IMR-90 (cell line): ENCODE measurements at regions not wholly inside any gene's neighbourhood (a gene's known extent, or its start where the extent isn't known, plus 50 kb on each side); places are given as distances from the start of the nearest gene placed in this dataset.
A peak's percentile ranks its signal among the peaks of the same experiment; 100 is the strongest.

Source experiments
- ATAC-seq: fragments of 200-7000 bp; cut with Tn5 transposase; 2 replicates; pipeline ENCODE4 v1.9.1; 2020; ENCODE audit warnings: low read depth, mild to moderate bottlenecking, moderate library complexity
- BruUV-seq: library from RNA; stranded (reverse); fragments of 400-500 nt; replicated peaks from 2 replicates; lab custom pipeline; 2021; lab: Mats Ljungman, UMichigan
- CTCF ChIA-PET: fragments of 300-600 bp; formaldehyde crosslinking; extraction: SDS; loops from one replicate; lab custom pipeline; 2021; ENCODE audit warnings: antibody characterized with exemption; lab: Yijun Ruan, JAX
- POLR2A ChIA-PET: fragments of 300-600 bp; sonication (Branson Sonifier 250); formaldehyde crosslinking; loops from one replicate; lab custom pipeline; 2022; ENCODE audit warnings: antibody characterized with exemption; ENCODE audit not compliant: unreplicated experiment; lab: Charles Lee
- DNase-seq: peaks from one replicate; pipeline ENCODE4 v3.0.0; 2013
- H2AFZ ChIP-seq: replicated peaks from 2 replicates; pipeline ENCODE3; 2013; ENCODE audit warnings: low read length, mild to moderate bottlenecking; ENCODE audit not compliant: poor library complexity
- H2AK5ac ChIP-seq: 2 replicates; pipeline ENCODE4 v1.6.1; 2013; ENCODE audit warnings: low read depth, low read length, inconsistent platforms
- H2AK9ac ChIP-seq: replicated peaks from 2 replicates; pipeline ENCODE3; 2013; ENCODE audit warnings: mild to moderate bottlenecking, low read depth, low read length, moderate library complexity; ENCODE audit not compliant: poor library complexity
- H2BK120ac ChIP-seq: 2 replicates; pipeline ENCODE4 v1.6.1; 2013; ENCODE audit warnings: low read depth, low read length, inconsistent platforms
- H2BK15ac ChIP-seq: 3 replicates; pipeline ENCODE4 v1.6.1; 2013; ENCODE audit warnings: low read depth, low read length, inconsistent platforms
- H2BK20ac ChIP-seq: 2 replicates; pipeline ENCODE4 v1.6.1; 2013; ENCODE audit warnings: low read depth, mild to moderate bottlenecking, inconsistent platforms, low read length, moderate library complexity
- H2BK5ac ChIP-seq: 2 replicates; pipeline ENCODE4 v1.6.1; 2013; ENCODE audit warnings: mild to moderate bottlenecking, low read depth, low read length, inconsistent platforms; ENCODE audit not compliant: poor library complexity, severe bottlenecking
- H3K14ac ChIP-seq: replicated peaks from 2 replicates; pipeline ENCODE4 v1.6.1; 2013; ENCODE audit warnings: low read depth, low read length, inconsistent platforms
- H3K18ac ChIP-seq: 2 replicates; pipeline ENCODE4 v1.6.1; 2013; ENCODE audit warnings: low read depth, low read length, control low read depth
- H3K23ac ChIP-seq: 2 replicates; pipeline ENCODE4 v1.6.1; 2013; ENCODE audit warnings: low read depth, low read length, inconsistent platforms
- H3K27ac ChIP-seq: 2 replicates; pipeline ENCODE4 v1.5.1; 2013; ENCODE audit warnings: mild to moderate bottlenecking, control low read depth, low read length; ENCODE audit not compliant: insufficient read depth
- H3K27me3 ChIP-seq: 2 replicates; pipeline ENCODE4 v1.6.1; 2013; ENCODE audit warnings: low read length; ENCODE audit not compliant: control insufficient read depth, insufficient read depth
- H3K36me3 ChIP-seq: 2 replicates; pipeline ENCODE4 v1.6.1; 2013; ENCODE audit warnings: low read length, mixed read lengths; ENCODE audit not compliant: control insufficient read depth, insufficient read depth
- H3K4ac ChIP-seq: 2 replicates; pipeline ENCODE4 v1.6.1; 2013; ENCODE audit warnings: low read depth, low read length, inconsistent platforms
- H3K4me1 ChIP-seq: 2 replicates; pipeline ENCODE4 v1.6.1; 2013; ENCODE audit warnings: low read length, mixed read lengths; ENCODE audit not compliant: control insufficient read depth, insufficient read depth
- H3K4me2 ChIP-seq: 2 replicates; pipeline ENCODE4 v1.6.1; 2013; ENCODE audit warnings: low read depth, mild to moderate bottlenecking, control low read depth, low read length, moderate library complexity
- H3K4me3 ChIP-seq: 2 replicates; pipeline ENCODE4 v1.5.1; 2013; ENCODE audit warnings: low read depth, mild to moderate bottlenecking, control low read depth, low read length, moderate library complexity; ENCODE audit not compliant: insufficient read depth
- H3K56ac ChIP-seq: 2 replicates; pipeline ENCODE4 v1.6.1; 2013; ENCODE audit warnings: low read length, inconsistent platforms; ENCODE audit not compliant: insufficient read depth; ENCODE audit errors: extremely low read depth
- H3K79me1 ChIP-seq, 2 experiments: 2 replicates each; pipeline ENCODE4 v1.6.1; 2013; ENCODE audit warnings: low read length in 2 of 2, inconsistent platforms in 1 of 2, low read depth in 1 of 2
- H3K9ac ChIP-seq: 2 replicates; pipeline ENCODE4 v1.6.1; 2013; ENCODE audit warnings: low read depth, low read length, control low read depth
- H3K9me1 ChIP-seq: 2 replicates; pipeline ENCODE4 v1.6.1; 2013; ENCODE audit warnings: low read length, inconsistent platforms; ENCODE audit not compliant: insufficient read depth
- H3K9me3 ChIP-seq: 2 replicates; pipeline ENCODE4 v1.6.1; 2013; ENCODE audit warnings: low read length; ENCODE audit not compliant: control insufficient read depth, insufficient read depth
- H4K20me1 ChIP-seq: 2 replicates; pipeline ENCODE4 v1.6.1; 2013; ENCODE audit warnings: low read length, inconsistent platforms; ENCODE audit not compliant: insufficient read depth
- H4K5ac ChIP-seq: 2 replicates; pipeline ENCODE4 v1.6.1; 2013; ENCODE audit warnings: mild to moderate bottlenecking, low read depth, low read length, control low read depth
- H4K8ac ChIP-seq, 2 experiments: 2 replicates each; pipeline ENCODE4 v1.6.1; 2013; ENCODE audit warnings: low read depth in 2 of 2, low read length in 2 of 2, control low read depth in 1 of 2, inconsistent platforms in 1 of 2
- H4K91ac ChIP-seq: 2 replicates; pipeline ENCODE4 v1.6.1; 2013; ENCODE audit warnings: low read depth, low read length, inconsistent platforms; ENCODE audit not compliant: insufficient read depth
- MAFK ChIP-seq: IDR thresholded peaks from 2 replicates; pipeline ENCODE4 v1.6.1; 2012; ENCODE audit warnings: low read depth, low read length, improper control_type of control experiment
- RFX5 ChIP-seq: IDR thresholded peaks from 2 replicates; pipeline ENCODE4 v1.8.0; 2012; ENCODE audit warnings: low read depth, mild to moderate bottlenecking, low read length, moderate library complexity
- WGBS, 2 experiments: methylation state at CpG; one replicate each; pipeline versions ENCODE4 v1.1.5 to v1.1.7; 2013; ENCODE audit warnings: missing lambda C conversion rate in 2 of 2; ENCODE audit not compliant: insufficient read length in 1 of 2; ENCODE audit errors: extremely low coverage in 2 of 2; 5-methylcytosine and 5-hydroxymethylcytosine counted together
- dilution Hi-C: fragments of 300-500 bp; cut with HindIII; formaldehyde crosslinking; loops from one replicate; pipeline ENCODE4 v1.14.3; 2018; ENCODE audit warnings: low sequenced_read_pairs; ENCODE audit not compliant: unreplicated experiment
- in situ Hi-C: fragments of 300-500 bp; cut with MboI; formaldehyde crosslinking; loops from 3 replicates; pipeline ENCODE4 v1.14.3; 2019; ENCODE audit warnings: low sequenced_read_pairs, inconsistent platforms, mixed read lengths
- intact Hi-C: fragments of 100-400 bp; cut with micrococcal nuclease; formaldehyde crosslinking; loops from 2 replicates; pipeline ENCODE4 v1.10.0; 2022

GRCh38 chr7:137129025-137129424 lies 214.5 kb downstream of the PTN start:
- Histone ChIP-seq H2AFZ (no peak overlapping the region), H3K27ac (no peak overlapping the region), H2BK120ac (peak overlapping the region; percentile 83), H2BK15ac (peak overlapping the region; percentile 38; the same call in 2 of the 3 replicates), H3K9me1 (no peaks in the 10 kb centered on the region; the same call in 1 of the 2 replicates), H2AK9ac (no peak overlapping the region), H3K36me3 (no peaks in the 10 kb centered on the region), H3K56ac (peak overlapping the region; percentile 40; the same call in 1 of the 2 replicates), H4K91ac (peak overlapping the region; percentile 76; the same call in 1 of the 2 replicates), H3K14ac (peak overlapping the region; percentile 38; the same call in 1 of the 2 replicates), H4K8ac (peak overlapping the region; percentile 57 to 90; a peak in 3 of 4 replicates), H3K23ac (no peak overlapping the region), H3K27me3 (no peaks in the 10 kb centered on the region), H3K4me1 (peaks cover 12% of the 10 kb centered on the region), H3K4me3 (no peak overlapping the region), H4K5ac (peak overlapping the region; percentile 95; the same call in 1 of the 2 replicates), H3K79me1 (peaks cover 17 to 26% of the 10 kb centered on the region in 2 experiments; a peak in 3 of 4 replicates), H2BK20ac (peak overlapping the region; percentile 95), H4K20me1 (no peaks in the 10 kb centered on the region), H3K4me2 (no peak overlapping the region), H2BK5ac (peak overlapping the region; percentile 90), H3K18ac (peak overlapping the region; percentile 94), H3K9ac (no peak overlapping the region), H3K4ac (peak overlapping the region; percentile 90; the same call in 1 of the 2 replicates), H2AK5ac (peak overlapping the region; percentile 3; the same call in 1 of the 2 replicates), H3K9me3 (no peaks in the 10 kb centered on the region; the same call in 1 of the 2 replicates)
- dilution Hi-C loops (no loop called here), intact Hi-C loops (no loop called here), in situ Hi-C loops (loop anchor here (25.0 kb wide), 1 partner anchor 858 kb away; no protein-coding TSS in a partner anchor)
- BruUV-seq: no TSS peak
- TF ChIP-seq MAFK (peak; percentile 82), RFX5 (no peak)
- DNase-seq: no peak
- ChIA-PET CTCF (no interaction called here), POLR2A (no interaction called here)
- whole genome bisulfite sequencing, 2 experiments: no CpG with 5 or more reads among the region's 4 CpGs
- no peak for ATAC-seq
